A673 (cell line): ENCODE measurements at regions not wholly inside any gene's neighbourhood (a gene's known extent, or its start where the extent isn't known, plus 50 kb on each side); places are given as distances from the start of the nearest gene placed in this dataset.

Experiments
- CTCF ChIP-seq: fragments of 300-800, 200-600 bp; sonication (generic); conservative IDR thresholded peaks from 2 replicates; pipeline ENCODE4 v1.5.1; 2017; ENCODE audit warnings: low read depth, mild to moderate bottlenecking, antibody characterized with exemption, low read length, moderate library complexity, mixed read lengths
- EZH2 ChIP-seq: fragments of 200-600 bp; sonication (generic); IDR thresholded peaks from 2 replicates; pipeline ENCODE4 v1.6.1; 2017; ENCODE audit warnings: borderline replicate concordance, low read depth, mild to moderate bottlenecking, mixed read lengths, antibody characterized with exemption, low read length; ENCODE audit not compliant: poor library complexity, severe bottlenecking

DNA sequence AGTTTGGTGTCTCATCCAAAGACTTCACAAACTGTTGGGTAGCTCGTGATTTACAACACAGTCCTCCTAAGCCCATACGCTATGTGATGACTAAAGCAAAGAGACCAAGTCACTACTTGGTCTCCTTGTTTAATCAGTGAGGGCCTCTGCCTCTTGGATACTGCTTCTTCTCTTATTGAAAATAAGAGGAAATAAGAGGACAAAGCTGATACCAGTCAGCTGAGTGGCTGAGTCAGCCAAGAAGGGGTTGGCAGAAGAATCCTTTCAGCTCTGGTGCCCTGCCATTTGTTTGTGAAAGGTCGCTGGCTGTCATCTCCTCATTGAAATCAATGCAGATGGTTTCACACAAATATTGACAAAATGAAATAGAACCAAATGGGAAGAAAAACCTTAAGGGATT is 67.5 kb upstream of the SLC35F4 start:
- TF ChIP-seq CTCF = no peak
- TF ChIP-seq EZH2 = no peak
